NOMO-1 treated with dmso at 0.1 percent for 144 hours (cell line): ENCODE measurements at regions not wholly inside any gene's neighbourhood (a gene's known extent, or its start where the extent isn't known, plus 50 kb on each side); places are given as distances from the start of the nearest gene placed in this dataset.

Experiments
- DNase-seq: peaks from one replicate; lab custom pipeline; 2025; ENCODE audit not compliant: unreplicated experiment; lab: John Stamatoyannopoulos, UW

DNA sequence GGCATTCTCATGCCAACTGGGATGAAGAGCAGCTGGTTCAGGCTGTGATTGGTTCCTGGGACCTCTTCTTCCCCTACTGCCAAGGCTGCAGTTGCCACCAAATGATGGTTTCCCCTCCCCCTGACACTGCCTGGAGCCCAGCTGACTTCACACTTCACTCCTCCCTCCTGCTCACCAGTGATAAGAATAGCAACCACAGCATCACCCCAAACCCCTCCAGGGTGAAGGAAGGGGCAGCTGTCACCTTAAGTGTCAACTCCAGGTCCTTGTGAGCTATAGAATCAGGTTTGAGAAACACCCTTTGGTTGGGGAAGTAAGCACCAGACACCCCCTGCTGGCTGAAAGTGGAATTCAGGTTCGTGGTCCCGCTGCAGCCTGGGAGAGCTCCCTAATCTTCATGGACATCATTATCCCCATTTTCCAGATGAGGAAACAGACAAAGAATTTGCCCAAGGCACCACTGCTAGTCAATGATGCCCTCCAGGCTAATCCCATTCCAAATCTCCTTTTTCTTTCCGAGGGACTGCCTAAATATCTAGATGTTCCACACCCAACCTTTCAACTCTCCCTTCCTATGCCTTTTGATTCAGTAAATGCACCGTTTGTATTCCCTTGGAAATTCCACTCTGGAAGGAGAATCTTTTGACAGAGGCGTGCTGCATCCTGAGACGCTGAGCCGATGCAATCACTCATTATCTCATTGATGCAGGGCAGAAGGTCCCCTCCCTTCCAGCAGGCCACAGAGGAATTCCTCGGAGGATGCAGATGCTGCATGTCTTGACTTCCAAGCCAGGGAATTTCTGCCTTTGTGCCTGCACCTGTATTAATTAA lies 50.6 kb upstream of the UQCRFS1 start:
- peak; percentile 41 for DNase-seq

DNA sequence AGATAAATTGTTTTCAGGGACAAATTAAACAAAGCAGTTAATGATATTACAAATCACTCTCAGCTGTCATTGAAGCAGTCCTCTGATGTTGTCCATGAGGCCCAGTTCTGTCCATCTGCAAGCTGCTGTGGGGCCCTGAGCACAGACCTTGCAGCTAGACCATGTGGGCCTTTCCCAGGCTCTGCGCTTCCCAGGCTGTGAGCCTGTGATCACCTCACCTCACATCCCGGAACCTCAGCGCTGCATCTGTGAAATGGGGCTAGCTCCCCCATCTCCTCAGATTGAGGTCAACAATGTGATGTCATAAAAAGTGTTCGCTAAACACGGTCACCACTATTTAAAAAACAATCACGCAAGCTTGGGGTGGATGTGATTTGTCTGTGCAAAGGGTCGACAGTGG lies 51.9 kb upstream of the UQCRFS1 start:
- no peak for DNase-seq

DNA sequence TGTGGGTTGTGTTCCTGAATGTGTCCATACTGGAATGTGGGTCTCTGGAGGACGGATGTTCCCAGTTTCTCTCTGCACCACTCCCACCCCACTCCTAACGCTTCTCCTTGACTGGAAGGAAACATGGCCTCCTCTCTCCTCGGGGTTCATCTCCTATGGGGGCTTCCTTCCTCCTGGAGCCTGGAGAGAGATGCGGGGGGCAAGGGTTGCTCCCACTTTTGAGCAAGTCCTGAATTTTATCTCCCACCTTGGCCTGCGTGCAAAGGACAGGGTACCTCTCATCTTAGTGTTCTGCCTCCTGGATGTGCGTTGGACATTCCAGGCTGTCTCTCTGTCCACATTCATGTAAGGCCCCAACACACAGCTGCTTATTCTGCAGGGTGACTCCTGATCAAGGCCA lies 52.5 kb upstream of the UQCRFS1 start:
- no peak for DNase-seq

DNA sequence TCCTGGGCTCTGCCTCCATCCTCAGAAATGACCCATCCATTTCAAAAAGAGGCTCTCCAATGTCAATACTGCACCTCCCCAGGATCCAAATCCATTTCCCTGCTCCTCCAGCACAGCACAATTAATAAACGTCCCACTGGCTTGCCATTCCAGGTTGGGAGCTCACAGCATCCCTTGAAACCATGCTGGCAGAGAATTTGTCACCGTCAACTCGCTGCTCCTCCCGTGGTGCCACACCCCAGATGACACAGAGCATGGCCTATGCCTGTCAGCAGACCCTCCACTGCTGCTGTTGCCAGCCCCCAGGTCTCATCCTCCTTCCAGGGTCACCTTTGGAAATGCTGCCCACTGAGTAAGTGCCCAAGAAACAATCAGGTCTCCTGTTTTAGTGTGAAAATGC lies 53.0 kb upstream of the UQCRFS1 start:
- DNase-seq = no peak

DNA sequence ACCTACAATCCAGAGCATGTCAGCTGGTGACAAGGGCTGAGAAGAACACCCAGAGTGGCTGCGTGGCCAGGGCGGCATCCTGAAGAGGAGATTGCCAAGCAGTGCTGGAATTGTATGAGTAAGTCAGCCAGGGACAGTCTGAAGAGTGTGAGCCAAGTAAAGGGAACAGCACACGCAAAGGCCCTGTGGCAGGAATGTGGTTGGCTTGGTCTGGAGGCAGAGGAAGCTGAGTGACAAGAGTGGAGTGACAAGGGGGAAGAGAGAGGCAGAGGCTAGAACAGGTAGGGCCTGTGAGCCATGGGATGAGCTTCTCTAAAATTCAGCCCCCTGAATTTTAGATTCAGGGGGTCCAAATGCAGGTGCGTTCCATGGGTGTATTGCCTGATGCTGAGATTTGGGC lies 53.7 kb upstream of the UQCRFS1 start:
- DNase-seq = no peak

DNA sequence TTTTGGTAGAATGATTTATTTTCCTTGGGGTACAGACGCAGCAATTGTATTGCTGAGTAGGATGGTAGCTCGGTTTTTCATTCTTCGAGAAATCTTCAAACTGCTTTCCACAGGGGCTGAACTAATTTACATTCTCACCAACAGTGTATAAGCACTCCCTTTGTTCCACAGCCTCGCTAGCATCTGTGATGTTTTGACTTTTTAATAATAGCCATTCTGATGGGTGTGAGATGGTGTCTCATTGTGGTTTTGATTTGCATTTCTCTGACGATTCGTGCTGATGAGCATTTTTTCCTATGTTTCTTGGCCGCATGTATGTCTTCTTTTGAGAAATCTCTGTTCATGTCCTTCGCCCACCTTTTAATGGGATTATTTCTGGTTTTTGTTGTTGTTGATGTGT lies 54.8 kb upstream of the UQCRFS1 start:
- no peak for DNase-seq

DNA sequence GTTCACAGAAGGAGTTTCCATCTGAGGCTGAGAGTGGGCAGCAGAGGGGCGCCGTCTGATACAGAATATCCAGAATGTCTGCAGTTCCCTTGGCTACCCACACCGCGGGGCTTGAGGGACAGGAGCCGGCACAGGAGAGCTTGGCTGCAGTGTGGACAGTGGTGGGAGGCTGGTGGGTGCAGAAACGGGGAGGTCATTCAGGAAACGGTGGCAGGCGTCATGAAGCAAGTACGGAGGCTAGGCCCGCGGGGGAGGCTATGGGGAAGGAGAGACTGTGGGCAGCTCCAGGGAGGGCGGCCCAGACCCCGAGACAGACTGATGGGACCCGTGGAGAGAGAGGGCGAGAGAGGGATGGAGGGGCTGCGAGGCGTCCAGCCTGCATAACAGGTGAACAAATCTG lies 55.2 kb upstream of the UQCRFS1 start:
- DNase-seq = no peak

DNA sequence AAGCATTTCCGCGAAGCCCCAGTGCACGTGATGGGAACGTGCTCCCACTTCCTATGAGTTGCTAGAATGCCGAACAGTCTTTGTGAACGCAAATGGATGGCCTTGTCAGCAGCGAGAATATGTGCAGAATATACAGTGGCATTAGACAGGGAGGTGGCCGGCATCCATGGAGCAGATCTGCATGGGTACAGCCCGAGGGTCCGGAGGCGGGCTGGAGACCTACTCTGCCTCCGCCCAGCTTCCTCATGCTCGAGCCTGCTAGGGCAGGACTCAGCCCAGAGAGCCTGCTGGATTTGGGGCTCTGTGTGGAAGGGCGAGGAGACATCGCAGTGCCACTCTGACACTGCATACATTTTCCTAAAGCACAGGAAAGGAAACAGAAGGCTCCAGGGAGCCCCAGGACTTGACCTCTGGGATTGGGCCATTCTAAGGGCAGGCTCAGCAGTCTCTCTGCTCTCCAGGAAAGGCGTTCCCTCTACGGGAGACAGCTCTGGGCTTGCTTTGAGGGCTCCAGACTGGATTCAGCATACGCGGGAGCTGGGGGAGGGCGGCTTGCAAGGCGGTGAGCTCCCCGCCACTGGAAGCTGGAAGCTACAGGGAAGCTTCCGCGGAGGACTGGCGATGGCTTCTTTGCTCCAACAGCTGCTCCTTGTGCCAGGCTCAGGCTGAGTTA lies 55.9 kb upstream of the UQCRFS1 start:
- no peak for DNase-seq

DNA sequence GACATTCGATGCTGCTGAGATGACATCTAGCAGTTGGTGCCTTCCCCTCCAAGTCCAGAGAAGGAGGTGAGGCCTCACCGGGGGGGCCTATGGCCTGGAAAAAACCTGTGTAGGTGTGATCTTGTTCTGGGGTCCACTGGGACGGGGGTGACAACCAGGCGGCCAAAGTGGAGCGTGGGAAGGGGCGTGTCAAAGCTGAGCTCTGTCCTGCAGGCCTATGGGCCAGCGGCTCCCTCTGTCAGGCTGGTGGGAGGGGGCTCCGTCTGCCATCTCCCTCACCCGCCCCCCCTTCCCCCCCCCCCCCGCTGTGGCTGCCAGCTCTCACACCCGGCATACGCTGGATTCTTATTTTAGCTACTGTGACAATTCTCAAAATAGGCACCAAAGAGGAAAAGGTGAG lies 56.7 kb upstream of the UQCRFS1 start:
- no peak for DNase-seq

DNA sequence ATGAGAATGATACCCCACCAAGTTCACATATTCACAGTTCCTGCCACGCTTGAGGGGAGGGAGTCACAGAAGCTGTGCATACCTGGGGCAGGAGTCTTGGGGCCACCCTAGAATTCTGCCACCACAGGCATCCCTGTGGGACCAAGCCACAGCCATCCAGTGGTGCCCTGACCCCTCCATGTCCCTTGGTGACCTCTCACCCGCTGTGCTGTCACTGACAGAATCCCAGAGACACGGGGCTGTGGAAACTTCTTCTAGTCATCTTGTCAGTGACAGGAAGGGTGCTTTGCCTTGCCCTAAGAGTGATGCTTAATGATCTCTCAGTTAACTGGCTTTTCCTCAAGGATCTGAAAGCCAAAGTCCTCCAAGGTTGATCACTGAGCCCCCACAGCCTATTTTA lies 58.4 kb upstream of the UQCRFS1 start:
- DNase-seq = no peak

DNA sequence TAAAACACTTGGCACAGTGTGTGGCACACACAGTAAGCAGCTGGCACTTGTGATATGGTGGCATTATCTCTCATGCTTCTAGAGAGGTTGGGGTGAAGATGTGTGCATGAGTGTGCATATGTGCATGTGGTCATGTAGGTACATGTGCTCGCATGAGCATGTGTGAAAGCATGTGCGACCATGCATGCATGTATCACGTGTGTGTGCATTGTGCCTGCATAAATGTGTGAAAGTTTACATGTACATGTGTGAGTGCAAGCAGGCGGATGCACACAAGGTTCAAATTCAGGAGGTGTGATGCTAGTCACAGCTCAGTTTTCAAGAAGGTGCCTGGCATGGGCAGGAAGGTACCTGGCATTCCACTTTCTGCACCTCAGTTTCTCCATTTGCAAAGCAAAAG lies 59.0 kb upstream of the UQCRFS1 start:
- DNase-seq = no peak

DNA sequence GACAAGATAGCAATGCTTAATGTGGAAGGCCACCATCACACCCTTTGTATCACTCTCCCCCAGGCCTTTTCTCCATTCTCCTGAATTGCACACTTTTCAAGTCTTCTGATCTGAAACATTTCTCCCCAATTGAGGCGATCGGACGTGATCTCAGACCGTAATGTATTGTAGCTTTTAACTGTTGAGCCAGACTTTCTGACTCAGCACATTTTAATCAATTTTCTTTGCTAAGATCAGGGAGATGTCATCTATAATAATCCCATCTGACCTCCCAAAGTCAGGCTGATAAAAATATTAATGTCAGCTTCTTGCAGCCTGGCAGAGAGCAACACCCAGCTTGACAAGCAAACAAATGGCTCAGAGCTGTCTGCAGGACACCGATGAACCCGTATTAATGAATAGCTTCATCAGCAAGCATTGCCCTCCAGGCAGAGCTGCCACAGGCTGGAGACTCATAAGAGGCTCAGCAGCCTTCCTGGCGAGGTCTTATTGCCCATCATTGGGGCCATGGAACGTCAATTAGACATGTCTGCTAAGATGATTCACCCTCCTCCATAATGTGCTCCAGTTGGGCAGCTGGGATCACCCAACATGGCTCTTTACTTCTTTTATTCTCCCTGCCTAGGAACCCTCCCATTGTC lies 60.2 kb upstream of the UQCRFS1 start:
- no peak for DNase-seq

DNA sequence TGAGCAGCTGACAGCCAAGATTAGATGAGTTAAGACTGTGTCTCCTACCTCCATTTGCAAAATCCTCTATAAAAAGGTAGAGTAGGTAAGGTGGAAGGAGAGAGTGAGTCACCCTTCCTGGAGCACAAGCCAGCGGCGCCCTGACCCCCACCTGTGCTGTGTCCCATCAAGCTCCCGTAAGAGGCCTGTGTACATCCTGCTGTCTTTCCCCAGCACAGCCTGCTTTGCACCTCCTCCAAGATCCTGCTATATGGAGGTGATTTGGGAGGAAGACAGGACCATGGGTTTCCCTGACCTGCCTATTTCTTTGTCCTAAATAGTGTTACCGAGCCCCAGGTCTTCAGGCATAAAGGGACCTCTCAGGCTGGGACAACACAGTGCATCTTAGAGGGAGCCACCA lies 62.3 kb upstream of the UQCRFS1 start:
- no peak for DNase-seq

DNA sequence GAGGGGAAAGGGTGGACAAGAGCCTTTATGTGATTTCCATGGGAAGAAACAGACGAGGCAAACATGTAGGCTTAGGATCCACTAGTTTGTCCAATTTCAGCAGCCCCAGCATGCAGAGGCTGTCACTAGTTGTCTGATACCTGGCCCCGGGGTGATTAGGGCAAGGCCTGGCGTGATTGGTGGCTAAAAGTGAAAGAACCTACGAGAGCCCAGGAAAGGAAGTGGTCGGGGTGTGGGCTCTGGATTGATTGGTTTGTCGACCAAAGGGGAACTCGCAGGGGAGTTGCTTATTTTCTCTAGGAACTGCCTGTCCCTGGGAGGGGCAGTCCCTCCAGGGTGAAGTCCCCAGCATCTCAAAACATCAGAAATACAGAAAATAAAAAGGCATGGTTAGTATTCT lies 64.2 kb upstream of the UQCRFS1 start:
- peak; percentile 86 for DNase-seq

DNA sequence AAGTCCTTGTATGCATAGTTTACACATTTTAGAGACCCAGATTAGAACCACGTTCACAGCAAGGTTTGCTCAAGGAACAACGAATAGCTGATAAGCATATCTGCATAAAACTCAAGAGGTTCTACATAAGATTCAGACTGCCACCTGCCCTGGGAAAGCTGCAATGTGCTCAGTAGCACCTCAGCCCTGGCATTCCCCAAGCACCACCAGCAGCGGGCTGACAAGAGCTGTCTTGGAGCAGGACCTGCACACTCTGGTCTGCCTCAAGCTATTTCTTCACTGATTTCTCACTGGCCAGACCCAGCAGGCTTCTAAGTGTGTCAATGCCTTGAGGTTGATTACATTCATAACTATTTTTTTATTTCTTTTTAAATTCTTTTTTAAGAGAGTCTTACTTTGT lies 65.8 kb upstream of the UQCRFS1 start:
- DNase-seq = no peak

DNA sequence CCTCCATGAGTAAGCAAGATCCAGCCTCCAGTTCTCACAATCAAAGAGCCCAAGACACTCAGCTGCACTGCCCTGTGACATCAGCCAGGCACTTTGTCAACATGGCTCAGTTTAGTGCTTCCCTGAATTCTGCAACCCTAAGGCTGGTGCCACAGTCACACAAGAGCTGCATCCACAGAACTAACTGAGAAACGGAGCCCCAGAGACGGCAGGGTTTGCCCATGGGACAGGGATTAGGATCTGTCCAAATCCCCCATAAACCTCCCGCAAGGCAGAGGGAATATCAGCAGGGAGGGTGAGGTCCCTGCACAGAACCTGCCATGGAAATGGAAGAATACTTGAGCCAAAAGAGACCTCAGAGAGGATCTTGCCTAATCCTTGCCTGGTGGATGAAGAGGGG lies 70.4 kb upstream of the UQCRFS1 start:
- no peak for DNase-seq

DNA sequence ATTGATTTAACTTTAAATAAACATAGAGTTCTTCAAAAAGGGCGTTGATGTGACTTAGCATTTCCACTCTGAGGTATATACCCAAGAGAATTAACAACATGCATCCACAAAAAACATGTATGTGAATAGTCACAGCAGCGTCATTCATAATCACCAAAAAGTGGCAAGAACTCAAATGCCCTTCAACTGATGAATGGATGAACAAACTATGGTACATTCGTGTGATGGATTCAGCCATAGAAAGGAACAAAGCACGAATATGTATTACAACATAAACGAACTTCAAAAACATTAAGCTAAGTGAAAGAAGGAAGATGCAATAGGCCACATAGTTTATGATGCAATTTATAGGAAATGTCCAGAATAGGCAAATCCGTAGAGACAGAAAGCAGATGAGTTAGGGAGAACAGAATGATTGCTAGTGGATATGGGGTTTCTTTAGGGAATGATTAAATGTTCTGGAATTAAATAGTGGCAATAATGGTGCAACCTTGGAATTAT lies 72.3 kb upstream of the UQCRFS1 start:
- DNase-seq = peak; percentile 35

DNA sequence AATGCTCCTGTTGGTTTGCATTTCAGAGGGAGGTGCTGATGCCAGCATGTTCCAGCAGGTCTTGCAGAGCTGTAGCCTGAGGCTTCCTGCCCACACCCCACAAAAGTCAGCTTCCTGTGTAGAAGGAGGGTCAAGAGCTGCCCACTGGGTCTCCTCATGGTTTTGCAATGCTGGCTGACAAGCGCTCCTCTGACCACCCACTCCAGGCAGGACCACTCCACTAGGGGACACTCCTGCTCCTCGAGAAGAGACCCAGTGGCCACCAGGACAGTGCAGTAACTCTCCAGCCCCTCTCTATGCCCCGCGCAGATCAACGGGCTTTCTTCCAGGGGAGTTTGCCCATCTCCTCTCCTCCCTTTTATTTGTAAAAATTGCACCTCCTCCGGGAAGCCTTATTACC lies 72.9 kb upstream of the UQCRFS1 start:
- peak; percentile 75 for DNase-seq

DNA sequence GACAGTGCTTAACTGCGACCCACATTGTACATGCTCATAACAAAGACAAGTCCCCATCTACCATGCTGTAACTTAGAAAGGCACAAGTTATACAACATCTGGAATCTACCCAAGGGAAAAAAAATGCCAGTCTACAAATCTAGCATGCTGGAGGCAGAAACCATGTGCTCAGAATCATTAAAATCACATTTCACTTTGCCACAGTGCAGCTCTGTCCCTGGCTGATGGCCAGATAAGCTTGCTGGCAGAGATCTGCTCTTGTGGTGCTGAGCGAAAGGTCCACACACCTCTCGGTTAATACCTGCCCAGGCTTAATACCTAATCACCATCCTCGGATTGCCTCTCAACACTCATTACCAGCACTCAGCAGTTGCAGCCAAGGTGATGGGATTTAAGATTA lies 74.1 kb upstream of the UQCRFS1 start:
- DNase-seq = no peak

DNA sequence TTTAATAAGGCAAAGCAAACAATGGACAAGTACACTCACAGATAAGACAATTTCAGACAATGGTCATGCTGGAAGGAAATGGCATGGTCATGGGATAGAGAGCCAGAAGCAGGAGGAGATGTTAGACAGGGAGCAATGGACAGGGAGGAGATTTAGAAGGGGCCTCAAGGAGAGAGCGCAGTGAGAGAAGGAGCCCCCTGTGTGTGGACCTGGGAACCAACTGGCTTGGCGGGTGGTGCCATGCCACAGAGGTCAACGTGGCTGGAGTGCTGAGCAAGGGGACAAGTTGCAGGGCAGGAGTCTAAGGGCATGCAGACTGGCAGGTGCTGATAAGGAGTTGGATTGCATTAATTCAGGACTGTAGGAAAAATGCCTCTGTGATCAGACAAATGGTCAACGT lies 75.3 kb upstream of the UQCRFS1 start:
- no peak for DNase-seq

DNA sequence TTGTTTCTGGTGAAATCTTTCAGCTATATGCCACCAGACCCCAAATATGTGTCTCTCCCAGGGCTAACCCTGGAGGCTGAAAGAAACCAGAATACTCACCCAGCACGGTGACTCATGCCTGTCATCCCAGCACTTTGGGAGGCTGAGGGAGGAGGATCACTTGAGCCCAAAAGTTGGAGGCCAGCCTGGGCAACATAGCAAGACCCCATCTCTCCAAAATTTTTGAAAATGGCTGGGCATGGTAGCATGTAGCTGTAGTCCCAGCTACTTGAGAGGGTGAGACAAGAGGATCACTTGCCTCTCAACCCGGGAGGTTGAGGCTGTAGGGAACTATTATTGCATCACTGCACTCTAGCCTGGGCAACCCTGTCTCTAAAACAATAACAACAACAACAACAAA lies 76.1 kb upstream of the UQCRFS1 start:
- no peak for DNase-seq

DNA sequence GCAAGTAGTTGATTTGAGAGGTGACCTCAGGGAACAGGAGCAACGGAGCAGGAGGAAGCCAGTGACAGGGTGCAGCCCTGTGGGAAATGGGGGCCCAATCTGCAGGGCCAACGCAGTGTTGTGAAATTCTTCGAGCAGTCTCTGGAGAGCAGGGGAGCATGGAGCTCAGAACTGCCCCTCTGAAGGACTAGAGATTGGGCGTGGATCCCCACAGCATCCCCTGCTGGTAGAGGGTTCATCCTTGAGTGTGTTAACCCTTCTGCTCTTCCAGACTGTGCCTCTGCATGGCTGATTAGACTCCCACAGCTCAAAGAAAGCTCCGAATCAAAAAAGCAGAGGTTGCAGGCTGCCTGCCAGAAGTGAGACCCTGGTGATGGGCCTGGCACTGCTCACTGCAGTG lies 77.9 kb upstream of the UQCRFS1 start:
- DNase-seq = peak; percentile 13
